Right atrium auricular region (tissue), 2 donors: ENCODE measurements at regions not wholly inside any gene's neighbourhood (a gene's known extent, or its start where the extent isn't known, plus 50 kb on each side); places are given as distances from the start of the nearest gene placed in this dataset.

Experiments used
- DNase-seq: peaks from one replicate; pipeline ENCODE4 v3.0.0-alpha.2; 2019; ENCODE audit warnings: low spot score
- H3K27ac ChIP-seq, 2 donors: fragments of 200-600 bp; sonication (generic); 1 replicate in 1 of 2; 2 replicates in 1 of 2; pipeline ENCODE4 v1.5.1; 2016 to 2019
- H3K27me3 ChIP-seq, 2 donors: fragments of 200-600 bp; sonication (generic); one replicate each; pipeline versions ENCODE4 v1.5.1 to v1.6.0; 2017 to 2019
- H3K36me3 ChIP-seq: fragments of 200-600 bp; sonication (generic); one replicate; pipeline ENCODE4 v1.5.1; 2016
- H3K4me1 ChIP-seq, 2 donors: fragments of 200-600 bp; sonication (generic); one replicate each; pipeline versions ENCODE4 v1.5.1 to v1.6.0; 2017 to 2019
- H3K4me3 ChIP-seq, 2 donors: fragments of 200-600 bp; sonication (generic); 1 replicate in 1 of 2; 2 replicates in 1 of 2; pipeline ENCODE4 v1.5.1; 2017 to 2019; ENCODE audit warnings: mild to moderate bottlenecking in 1 of 2, moderate library complexity in 1 of 2
- H3K9me3 ChIP-seq, 2 donors: fragments of 200-600 bp; sonication (generic); one replicate each; pipeline ENCODE4 v1.5.1; 2019
- CTCF ChIP-seq, 2 donors: fragments of 200-600 bp; sonication (generic); IDR thresholded peaks; one replicate each; pipeline ENCODE4 v1.5.1; 2019; ENCODE audit warnings: antibody characterized with exemption in 2 of 2

DNA sequence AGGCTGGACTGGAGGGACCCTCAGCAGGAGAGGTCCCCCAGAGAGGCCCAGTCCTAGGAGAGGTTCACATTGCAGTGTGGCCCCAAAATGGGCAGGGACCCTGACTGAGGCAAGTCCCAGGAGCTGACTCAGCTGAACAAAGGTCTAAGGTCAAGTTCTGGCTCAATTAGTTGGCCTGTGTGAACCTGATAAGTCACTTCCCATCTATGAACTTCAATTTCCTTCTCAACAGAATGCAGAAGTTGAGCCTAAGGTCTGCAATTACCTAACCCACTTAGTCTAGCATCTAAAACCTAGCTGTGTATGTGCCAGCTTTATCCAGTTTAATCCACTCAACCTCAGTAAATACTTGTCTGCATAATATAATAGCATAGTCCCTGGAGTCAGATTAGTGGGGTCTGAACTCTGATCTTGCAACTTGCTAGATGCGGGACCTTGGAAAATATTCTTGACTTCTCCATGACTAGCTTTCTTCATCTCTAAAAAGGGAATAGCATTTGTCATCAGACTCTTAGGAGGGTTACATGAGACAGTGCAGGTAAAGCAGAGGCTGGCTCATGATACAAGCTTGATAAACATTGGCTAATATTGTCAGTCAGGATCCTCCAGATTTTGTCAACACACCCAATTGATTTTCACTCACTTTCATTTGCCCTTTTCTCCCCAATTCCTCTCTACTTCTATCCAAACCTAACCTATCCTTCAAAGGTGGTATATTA lies 465.5 kb downstream of the INSC start:
- H3K9me3 ChIP-seq, result no peaks in the 10 kb centered on the region
- H3K27me3 ChIP-seq, result no peaks in the 10 kb centered on the region
- H3K36me3 ChIP-seq, result no peaks in the 10 kb centered on the region
- no peak for DNase-seq
- peaks cover 0 to 20% of the 10 kb centered on the region in 2 donors for H3K4me1 ChIP-seq
- H3K4me3 ChIP-seq, result no peak overlapping the region
- H3K27ac ChIP-seq, result no peak overlapping the region
- TF ChIP-seq CTCF (IDR thresholded peaks at IDR 0.05), result no peak

DNA sequence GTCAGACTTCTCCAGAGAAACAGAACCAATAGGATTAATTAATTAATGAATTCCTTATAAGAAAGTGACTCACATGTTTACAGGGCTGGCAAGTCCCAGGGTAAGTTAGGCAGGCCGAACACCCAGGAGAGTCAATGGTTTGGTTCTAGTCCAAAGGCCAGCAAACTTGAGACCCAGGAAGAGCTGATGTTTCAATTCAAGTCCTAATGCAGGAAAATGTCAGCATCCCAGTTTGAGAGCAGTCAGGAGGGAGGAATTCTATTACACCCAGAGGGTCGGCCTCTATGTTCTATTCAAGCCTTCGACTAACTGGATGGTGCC lies 466.0 kb downstream of the INSC start:
- TF ChIP-seq CTCF (IDR thresholded peaks at IDR 0.05), result no peak
- H3K4me1 ChIP-seq, result peaks cover 0 to 20% of the 10 kb centered on the region in 2 donors
- H3K36me3 ChIP-seq, result no peaks in the 10 kb centered on the region
- H3K9me3 ChIP-seq, result no peaks in the 10 kb centered on the region
- H3K27ac ChIP-seq, result no peak overlapping the region
- no peak overlapping the region for H3K4me3 ChIP-seq
- H3K27me3 ChIP-seq, result no peaks in the 10 kb centered on the region
- DNase-seq, result no peak

DNA sequence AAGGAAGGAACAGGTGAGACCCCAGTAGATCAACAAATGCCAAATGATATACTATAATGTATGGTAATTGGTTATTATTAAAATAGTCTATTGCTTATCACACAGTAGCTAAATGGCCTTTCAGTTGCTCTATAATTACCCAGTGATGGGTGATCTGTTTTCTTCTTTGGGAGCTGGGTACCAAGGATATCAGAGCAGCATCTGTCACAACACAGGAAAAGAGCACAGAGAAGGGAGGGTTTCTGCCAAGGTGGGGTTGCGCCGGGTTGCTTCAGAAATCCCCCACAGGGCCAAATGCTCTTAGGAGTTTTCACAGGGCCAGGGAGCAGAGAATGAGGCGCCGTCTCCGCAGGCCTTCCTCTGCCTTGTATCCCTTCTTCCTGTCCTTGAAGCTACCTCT lies 469.4 kb downstream of the INSC start:
- no peak for DNase-seq
- Histone ChIP-seq H3K9me3 (no peaks in the 10 kb centered on the region), H3K36me3 (no peaks in the 10 kb centered on the region), H3K27me3 (no peaks in the 10 kb centered on the region), H3K4me3 (no peak overlapping the region), H3K27ac (no peak overlapping the region), H3K4me1 (peaks cover 0 to 21% of the 10 kb centered on the region in 2 donors)
- TF ChIP-seq CTCF (IDR thresholded peaks at IDR 0.05), result no peak

DNA sequence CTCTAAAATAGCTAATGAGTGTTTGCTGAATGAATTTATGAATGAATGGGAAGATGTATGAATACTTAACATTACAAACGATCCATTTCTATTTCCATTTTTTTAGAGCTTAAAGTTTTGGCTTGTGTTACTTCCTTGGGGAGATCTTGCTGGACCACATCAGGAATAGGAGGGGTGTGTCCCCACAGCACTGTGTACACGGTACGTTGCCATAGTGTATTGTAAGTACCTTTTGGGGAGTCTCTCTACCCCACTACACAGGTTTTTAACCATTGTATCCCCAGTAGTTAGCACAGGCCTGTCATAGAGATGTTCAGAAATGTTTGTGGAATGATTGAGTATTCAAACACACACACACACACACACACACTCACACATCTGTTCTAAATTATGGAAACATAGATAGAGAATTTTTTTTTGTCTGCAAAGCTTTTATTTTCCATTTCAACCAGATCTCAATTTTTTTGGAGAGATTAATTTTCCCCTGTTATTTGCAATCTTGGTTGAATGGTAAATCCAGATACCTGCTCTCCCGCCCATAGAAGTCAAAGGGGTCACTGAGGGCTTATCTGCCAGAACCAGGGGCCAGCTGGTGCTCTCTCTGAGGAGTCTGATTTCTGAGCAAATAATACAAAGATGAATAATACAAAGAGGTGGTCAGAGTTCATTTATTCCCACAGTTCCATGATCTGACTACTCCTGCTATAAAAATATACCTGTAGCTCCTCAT lies 471.0 kb downstream of the INSC start:
- Histone ChIP-seq H3K27me3 (no peaks in the 10 kb centered on the region), H3K9me3 (no peaks in the 10 kb centered on the region), H3K27ac (no peak overlapping the region), H3K4me3 (no peak overlapping the region), H3K4me1 (peaks cover 0 to 21% of the 10 kb centered on the region in 2 donors), H3K36me3 (no peaks in the 10 kb centered on the region)
- DNase-seq, result no peak
- no peak for TF ChIP-seq CTCF (IDR thresholded peaks at IDR 0.05)

DNA sequence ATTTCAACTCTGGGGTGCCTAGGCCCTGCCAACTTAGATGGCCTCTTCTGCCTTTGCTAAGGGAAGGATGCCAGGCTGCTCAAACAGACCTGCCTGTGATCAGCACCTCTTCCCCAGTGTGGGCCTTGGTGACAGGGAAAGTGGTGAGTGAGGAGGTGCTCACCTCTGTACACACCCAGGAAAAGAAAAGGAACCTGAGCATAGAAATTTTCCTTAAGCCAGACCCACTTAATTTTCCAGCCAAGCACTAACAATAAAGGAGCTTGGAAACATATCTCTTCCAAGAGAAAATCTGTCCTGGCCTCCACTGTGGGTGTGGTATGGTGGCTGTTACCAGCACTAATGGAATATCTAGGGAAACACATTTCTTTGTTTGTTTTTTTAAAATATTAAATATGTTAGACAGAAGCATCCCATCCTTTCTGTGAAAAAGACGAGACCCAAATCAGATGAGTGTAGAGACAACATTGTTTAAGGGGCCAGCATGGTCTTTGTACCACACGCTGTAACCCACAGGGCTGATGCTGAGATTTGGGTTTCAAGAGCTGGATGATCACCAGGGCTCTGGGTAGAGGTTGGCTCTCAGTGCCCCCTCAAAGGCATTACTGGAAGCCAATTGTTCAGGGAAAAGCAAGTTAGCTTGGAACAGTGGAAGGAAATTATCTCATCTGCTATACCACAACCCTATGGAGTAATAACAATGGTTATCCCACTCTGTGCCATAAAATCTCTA lies 472.2 kb downstream of the INSC start:
- TF ChIP-seq CTCF (IDR thresholded peaks at IDR 0.05), result no peak
- H3K27me3 ChIP-seq, result no peaks in the 10 kb centered on the region
- H3K36me3 ChIP-seq, result no peaks in the 10 kb centered on the region
- H3K4me1 ChIP-seq, result peaks cover 0 to 21% of the 10 kb centered on the region in 2 donors
- H3K27ac ChIP-seq, result no peak overlapping the region
- H3K9me3 ChIP-seq, result no peaks in the 10 kb centered on the region
- no peak overlapping the region for H3K4me3 ChIP-seq
- DNase-seq, result no peak
